ENCODE measurements at regions not wholly inside any gene's neighbourhood (a gene's known extent, or its start where the extent isn't known, plus 50 kb on each side); places are given as distances from the start of the nearest gene placed in this dataset.
A peak's percentile ranks its signal among the peaks of the same experiment; 100 is the strongest.

GRCh38 chr6:80728101-80728750 is 621.8 kb downstream of the BCKDHB start:
- Histone ChIP-seq H2BK15ac (ENCODE audit: low read length) (no peak overlapping the region), H3K23ac (ENCODE audit: low read depth, low read length, poor library complexity) (no peak overlapping the region), H3K36me3 (replicated peaks in 1 of 2; ENCODE audit: control insufficient read depth in 2 of 2, insufficient read depth in 2 of 2, low read length in 2 of 2) (no peaks in the 10 kb centered on the region), H2BK5ac (ENCODE audit: low read length) (no peak overlapping the region), H3K4me1 (ENCODE audit: control insufficient read depth in 2 of 2, insufficient read depth in 1 of 2, low read depth in 1 of 2, low read length in 2 of 2) (peaks cover 0 to 1% of the 10 kb centered on the region in 2 donors), H2BK12ac (ENCODE audit: low read length) (no peak overlapping the region), H3K9me3 (replicated peaks in 1 of 2; ENCODE audit: control insufficient read depth in 2 of 2, insufficient read depth in 1 of 2, low read depth in 1 of 2, low read length in 2 of 2) (no peaks in the 10 kb centered on the region), H2AFZ (ENCODE audit: low read length) (no peak overlapping the region), H3K14ac (ENCODE audit: low read length) (no peak overlapping the region), H4K91ac (ENCODE audit: low read depth, low read length, poor library complexity) (no peak overlapping the region), H3K4me2 (ENCODE audit: insufficient read depth, low read length, poor library complexity, severe bottlenecking) (no peak overlapping the region), H3K27me3 (ENCODE audit: control insufficient read depth in 3 of 3, insufficient read depth in 3 of 3, low read depth in 1 of 3, low read length in 3 of 3) (no peaks in the 10 kb centered on the region), H3K27ac (replicated peaks; ENCODE audit: low read length) (no peak overlapping the region), H3K9ac (ENCODE audit: low read depth, low read length, poor library complexity) (no peak overlapping the region), H3K4me3 (ENCODE audit: low read length in 2 of 2) (no peak overlapping the region), H4K8ac (ENCODE audit: low read depth, low read length) (no peak overlapping the region), H2AK5ac (ENCODE audit: low read depth, low read length) (no peak overlapping the region), H3K4ac (ENCODE audit: low read length) (no peak overlapping the region), H2BK120ac (ENCODE audit: low read depth, low read length) (no peak overlapping the region), H3K79me1 (ENCODE audit: low read depth, low read length) (no peaks in the 10 kb centered on the region), H3K18ac (ENCODE audit: low read length) (no peak overlapping the region)
- no peak for DNase-seq (ENCODE audit: low spot score)
- no CpG with 5 or more reads among the region's 1 CpG for WGBS, 2 donors (ENCODE audit: extremely low coverage in 2 of 2, insufficient read length in 2 of 2, insufficient replicate concordance in 1 of 2)

- H3K18ac ChIP-seq (ENCODE audit: low read length): no peak overlapping the region
- H3K27ac ChIP-seq (replicated peaks; ENCODE audit: low read length): no peak overlapping the region
- no peak overlapping the region for H4K91ac ChIP-seq (ENCODE audit: low read depth, low read length, poor library complexity)
- H3K4ac ChIP-seq (ENCODE audit: low read length): no peak overlapping the region
- H4K8ac ChIP-seq (ENCODE audit: low read depth, low read length): no peak overlapping the region
- H2AK5ac ChIP-seq (ENCODE audit: low read depth, low read length): no peak overlapping the region
- no peak overlapping the region for H2BK120ac ChIP-seq (ENCODE audit: low read depth, low read length)
- no peak overlapping the region for H2AFZ ChIP-seq (ENCODE audit: low read length)
- H3K27me3 ChIP-seq (ENCODE audit: control insufficient read depth in 3 of 3, insufficient read depth in 3 of 3, low read depth in 1 of 3, low read length in 3 of 3): no peaks in the 10 kb centered on the region
- H3K79me1 ChIP-seq (ENCODE audit: low read depth, low read length): no peaks in the 10 kb centered on the region
- no peak overlapping the region for H2BK12ac ChIP-seq (ENCODE audit: low read length)
- H3K14ac ChIP-seq (ENCODE audit: low read length): no peak overlapping the region
- no peak overlapping the region for H2BK5ac ChIP-seq (ENCODE audit: low read length)
- H2BK15ac ChIP-seq (ENCODE audit: low read length): no peak overlapping the region
- H3K9me3 ChIP-seq (replicated peaks in 1 of 2; ENCODE audit: control insufficient read depth in 2 of 2, insufficient read depth in 1 of 2, low read depth in 1 of 2, low read length in 2 of 2): peaks cover under 1 to 2% of the 10 kb centered on the region in 2 donors
- no CpG with 5 or more reads among the region's 5 CpGs for WGBS, 2 donors (ENCODE audit: extremely low coverage in 2 of 2, insufficient read length in 2 of 2, insufficient replicate concordance in 1 of 2)
- H3K4me3 ChIP-seq (ENCODE audit: low read length in 2 of 2): no peak overlapping the region
- no peaks in the 10 kb centered on the region for H3K4me1 ChIP-seq (ENCODE audit: control insufficient read depth in 2 of 2, insufficient read depth in 1 of 2, low read depth in 1 of 2, low read length in 2 of 2)
- H3K23ac ChIP-seq (ENCODE audit: low read depth, low read length, poor library complexity): no peak overlapping the region
- H3K36me3 ChIP-seq (replicated peaks in 1 of 2; ENCODE audit: control insufficient read depth in 2 of 2, insufficient read depth in 2 of 2, low read length in 2 of 2): no peaks in the 10 kb centered on the region
- DNase-seq (ENCODE audit: low spot score): no peak
- H3K9ac ChIP-seq (ENCODE audit: low read depth, low read length, poor library complexity): no peak overlapping the region
- no peak overlapping the region for H3K4me2 ChIP-seq (ENCODE audit: insufficient read depth, low read length, poor library complexity, severe bottlenecking)
Observed at GRCh38 chr6:80725156-80725930, 618.9 kb downstream of the BCKDHB start.

DNA sequence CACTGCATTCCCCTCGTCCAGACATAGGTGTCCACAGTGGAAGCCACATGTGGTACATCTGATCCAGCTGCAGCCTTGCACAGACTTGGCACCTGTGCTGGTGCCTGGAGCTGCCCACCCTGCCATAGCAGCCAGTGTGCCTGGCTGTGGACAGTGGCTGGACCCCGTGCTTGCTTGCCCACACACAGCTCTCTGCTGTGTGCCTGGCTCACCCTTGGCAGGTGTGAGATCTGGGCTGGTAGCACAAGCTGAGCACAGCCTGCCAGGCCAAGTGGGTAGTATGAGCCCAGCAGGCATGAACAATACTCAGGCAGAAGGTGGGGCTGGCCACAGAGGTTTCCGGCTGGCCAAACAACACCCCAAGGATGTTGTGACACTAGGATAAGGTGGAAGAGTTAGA is 614.4 kb downstream of the BCKDHB start:
- H2BK120ac ChIP-seq (ENCODE audit: low read depth, low read length): no peak overlapping the region
- H3K23ac ChIP-seq (ENCODE audit: low read depth, low read length, poor library complexity): peak overlapping the region; percentile 89
- peak overlapping the region; percentile 84 for H3K4ac ChIP-seq (ENCODE audit: low read length)
- no peak overlapping the region for H2AK5ac ChIP-seq (ENCODE audit: low read depth, low read length)
- H3K27ac ChIP-seq (replicated peaks; ENCODE audit: low read length): no peak overlapping the region
- H2BK12ac ChIP-seq (ENCODE audit: low read length): peak overlapping the region; percentile 58
- no peak overlapping the region for H4K91ac ChIP-seq (ENCODE audit: low read depth, low read length, poor library complexity)
- no peak overlapping the region for H3K4me3 ChIP-seq (ENCODE audit: low read length in 2 of 2)
- H3K14ac ChIP-seq (ENCODE audit: low read length): no peak overlapping the region
- H3K27me3 ChIP-seq (ENCODE audit: control insufficient read depth in 3 of 3, insufficient read depth in 3 of 3, low read depth in 1 of 3, low read length in 3 of 3): no peaks in the 10 kb centered on the region
- no peak overlapping the region for H3K9ac ChIP-seq (ENCODE audit: low read depth, low read length, poor library complexity)
- H4K8ac ChIP-seq (ENCODE audit: low read depth, low read length): peak overlapping the region; percentile 65
- no peak overlapping the region for H2BK5ac ChIP-seq (ENCODE audit: low read length)
- no CpG with 5 or more reads among the region's 3 CpGs for WGBS, 2 donors (ENCODE audit: extremely low coverage in 2 of 2, insufficient read length in 2 of 2, insufficient replicate concordance in 1 of 2)
- H3K4me2 ChIP-seq (ENCODE audit: insufficient read depth, low read length, poor library complexity, severe bottlenecking): no peak overlapping the region
- H3K4me1 ChIP-seq (ENCODE audit: control insufficient read depth in 2 of 2, insufficient read depth in 1 of 2, low read depth in 1 of 2, low read length in 2 of 2): no peaks in the 10 kb centered on the region
- H3K79me1 ChIP-seq (ENCODE audit: low read depth, low read length): no peaks in the 10 kb centered on the region
- no peak overlapping the region for H2BK15ac ChIP-seq (ENCODE audit: low read length)
- peak overlapping the region; percentile 80 for H3K18ac ChIP-seq (ENCODE audit: low read length)
- DNase-seq (ENCODE audit: low spot score): no peak
- no peaks in the 10 kb centered on the region for H3K36me3 ChIP-seq (replicated peaks in 1 of 2; ENCODE audit: control insufficient read depth in 2 of 2, insufficient read depth in 2 of 2, low read length in 2 of 2)
- H2AFZ ChIP-seq (ENCODE audit: low read length): no peak overlapping the region
- H3K9me3 ChIP-seq (replicated peaks in 1 of 2; ENCODE audit: control insufficient read depth in 2 of 2, insufficient read depth in 1 of 2, low read depth in 1 of 2, low read length in 2 of 2): peaks cover 2 to 7% of the 10 kb centered on the region in 2 donors

GRCh38 chr6:80714513-80714912 is 608.0 kb downstream of the BCKDHB start:
- WGBS, 2 donors (ENCODE audit: extremely low coverage in 2 of 2, insufficient read length in 2 of 2, insufficient replicate concordance in 1 of 2): no CpG with 5 or more reads among the region's 6 CpGs

More at GRCh38 chr6:80714513-80714912, 608.0 kb downstream of the BCKDHB start:
- DNase-seq (ENCODE audit: low spot score): no peak
- Histone ChIP-seq H3K4me3 (ENCODE audit: low read length in 2 of 2) (no peak overlapping the region), H3K36me3 (replicated peaks in 1 of 2; ENCODE audit: control insufficient read depth in 2 of 2, insufficient read depth in 2 of 2, low read length in 2 of 2) (no peaks in the 10 kb centered on the region), H2BK15ac (ENCODE audit: low read length) (no peak overlapping the region), H2BK12ac (ENCODE audit: low read length) (no peak overlapping the region), H3K79me1 (ENCODE audit: low read depth, low read length) (no peaks in the 10 kb centered on the region), H3K27ac (replicated peaks; ENCODE audit: low read length) (no peak overlapping the region), H2BK5ac (ENCODE audit: low read length) (no peak overlapping the region), H3K4me2 (ENCODE audit: insufficient read depth, low read length, poor library complexity, severe bottlenecking) (no peak overlapping the region), H2BK120ac (ENCODE audit: low read depth, low read length) (no peak overlapping the region), H4K8ac (ENCODE audit: low read depth, low read length) (no peak overlapping the region), H2AK5ac (ENCODE audit: low read depth, low read length) (no peak overlapping the region), H3K18ac (ENCODE audit: low read length) (no peak overlapping the region), H3K23ac (ENCODE audit: low read depth, low read length, poor library complexity) (no peak overlapping the region), H3K14ac (ENCODE audit: low read length) (no peak overlapping the region), H3K4me1 (ENCODE audit: control insufficient read depth in 2 of 2, insufficient read depth in 1 of 2, low read depth in 1 of 2, low read length in 2 of 2) (no peaks in the 10 kb centered on the region), H3K9me3 (replicated peaks in 1 of 2; ENCODE audit: control insufficient read depth in 2 of 2, insufficient read depth in 1 of 2, low read depth in 1 of 2, low read length in 2 of 2) (no peaks in the 10 kb centered on the region), H4K91ac (ENCODE audit: low read depth, low read length, poor library complexity) (no peak overlapping the region), H2AFZ (ENCODE audit: low read length) (no peak overlapping the region), H3K9ac (ENCODE audit: low read depth, low read length, poor library complexity) (no peak overlapping the region), H3K27me3 (ENCODE audit: control insufficient read depth in 3 of 3, insufficient read depth in 3 of 3, low read depth in 1 of 3, low read length in 3 of 3) (no peaks in the 10 kb centered on the region), H3K4ac (ENCODE audit: low read length) (no peak overlapping the region)

All from neuronal stem cell (in vitro differentiated cells).